HepG2 (cell line): ENCODE measurements at regions not wholly inside any gene's neighbourhood (a gene's known extent, or its start where the extent isn't known, plus 50 kb on each side); places are given as distances from the start of the nearest gene placed in this dataset.

Source experiments
- ATAC-seq: fragments of 200-7000 bp; cut with Tn5 transposase; 3 replicates; pipeline ENCODE4 v1.9.1; 2020; ENCODE audit warnings: mild to moderate bottlenecking, moderate library complexity
- BruUV-seq: library from RNA; stranded (reverse); fragments of 400-500 nt; replicated peaks from 2 replicates; lab custom pipeline; 2021; lab: Mats Ljungman, UMichigan
- CTCF ChIA-PET: fragments of 300-600 bp; formaldehyde crosslinking; extraction: SDS; loops from one replicate; lab custom pipeline; 2021; ENCODE audit warnings: low total read pairs, inconsistent platforms, low intra/inter-chr PET ratio; lab: Yijun Ruan, JAX
- POLR2A ChIA-PET: fragments of 350-600 bp; sonication (Branson Sonifier 250); formaldehyde crosslinking; loops from one replicate; lab custom pipeline; 2020; ENCODE audit warnings: antibody characterized with exemption, inconsistent platforms; lab: Yijun Ruan, JAX
- DNase-seq: peaks from one replicate; pipeline ENCODE4 v3.0.0-alpha.2; 2015; ENCODE audit warnings: low spot score
- FAIRE-seq: peaks from 3 replicates; lab custom pipeline; 2011; peaks lifted over from hg19 to GRCh38; lab: Jason Lieb, UNC
- H2AFZ ChIP-seq: one replicate; pipeline ENCODE4 v1.6.1; 2011; ENCODE audit warnings: low read length, inconsistent platforms
- H3K27ac ChIP-seq: fragments of 300-600 bp; 3 replicates; pipeline ENCODE4 v1.8.0; 2011; ENCODE audit warnings: mixed run types, mild to moderate bottlenecking, mixed read lengths, low read length, inconsistent platforms; ENCODE audit not compliant: insufficient read depth; ENCODE audit errors: extremely low read length
- H3K27me3 ChIP-seq, 2 experiments: fragments of 200-600 bp in 1 of 2; 2 replicates in 1 of 2; 3 replicates in 1 of 2; pipeline versions ENCODE4 v1.6.0 to v1.8.0; 2011; ENCODE audit warnings: low read length in 2 of 2, mild to moderate bottlenecking in 2 of 2, moderate library complexity in 2 of 2, inconsistent platforms in 1 of 2; ENCODE audit not compliant: insufficient read depth in 2 of 2, control insufficient read depth in 1 of 2
- H3K36me3 ChIP-seq, 2 experiments: fragments of 200-600 bp in 1 of 2; replicated peaks in 1 of 2; 2 replicates in 1 of 2; 3 replicates in 1 of 2; pipeline versions ENCODE4 v1.5.1 to v1.8.0; 2011; ENCODE audit warnings: low read length in 2 of 2, inconsistent platforms in 1 of 2; ENCODE audit not compliant: insufficient read depth in 2 of 2, control insufficient read depth in 1 of 2
- H3K4me1 ChIP-seq: 2 replicates; pipeline ENCODE4 v1.5.1; 2012; ENCODE audit warnings: low read length, inconsistent platforms; ENCODE audit not compliant: insufficient read depth
- H3K4me2 ChIP-seq: 2 replicates; pipeline ENCODE4 v1.6.0; 2011; ENCODE audit warnings: low read depth, low read length, inconsistent platforms
- H3K4me3 ChIP-seq, 3 experiments: fragments of 200-600 bp in 1 of 3; sonication (generic), shearing (Covaris generic) in 1 of 3; replicated peaks in 1 of 3; 2 replicates each; pipeline ENCODE4 v1.5.1; 2011 to 2016; ENCODE audit warnings: low read length in 3 of 3, inconsistent platforms in 2 of 3, low read depth in 2 of 3, mild to moderate bottlenecking in 2 of 3, control low read depth in 1 of 3, mixed read lengths in 1 of 3; ENCODE audit not compliant: insufficient read depth in 1 of 3
- H3K79me2 ChIP-seq: one replicate; pipeline ENCODE4 v1.6.1; 2011; ENCODE audit warnings: low read length, inconsistent platforms; ENCODE audit not compliant: insufficient read depth
- H3K9ac ChIP-seq: 2 replicates; pipeline ENCODE4 v1.6.0; 2011; ENCODE audit warnings: mild to moderate bottlenecking, low read depth, low read length, inconsistent platforms; ENCODE audit not compliant: insufficient read depth
- H3K9me3 ChIP-seq: 2 replicates; pipeline ENCODE4 v1.5.1; 2012; ENCODE audit warnings: mild to moderate bottlenecking, low read length
- H4K20me1 ChIP-seq: 2 replicates; pipeline ENCODE4 v1.6.0; 2011; ENCODE audit warnings: inconsistent platforms, mild to moderate bottlenecking, low read length, moderate library complexity; ENCODE audit not compliant: insufficient read depth
- FOXA1 ChIP-seq, 2 experiments: fragments of 450-650 bp in 1 of 2; sonication (generic) in 1 of 2; formaldehyde crosslinking in 1 of 2; IDR thresholded peaks; 2 replicates each; pipeline versions ENCODE4 v1.4.0 to v1.6.1; 2016 to 2020; ENCODE audit warnings: missing genetic modification reagents in 1 of 2
- HNRNPK ChIP-seq: fragments of 200-400 bp; formaldehyde crosslinking; IDR thresholded peaks from 2 replicates; pipeline ENCODE4 v1.6.1; 2018; ENCODE audit warnings: low read length, low read depth, moderate library complexity, mild to moderate bottlenecking; ENCODE audit not compliant: poor library complexity, severe bottlenecking
- MYNN ChIP-seq: sonication (generic); formaldehyde crosslinking; IDR thresholded peaks from 2 replicates; pipeline ENCODE4 v1.4.0; 2020; ENCODE audit warnings: mild to moderate bottlenecking, low read depth, missing genetic modification reagents
- NFKBIZ ChIP-seq: IDR thresholded peaks from 2 replicates; pipeline ENCODE4 v1.6.1; 2018; ENCODE audit warnings: missing genetic modification reagents, missing compliant biosample characterization
- RCOR2 ChIP-seq: IDR thresholded peaks from 2 replicates; pipeline ENCODE4 v1.6.1; 2016; ENCODE audit warnings: missing biosample characterization, missing genetic modification reagents
- SNAI1 ChIP-seq: sonication (generic); formaldehyde crosslinking; IDR thresholded peaks from 2 replicates; pipeline ENCODE4 v1.5.0; 2020; ENCODE audit warnings: mild to moderate bottlenecking, missing genetic modification reagents, borderline replicate concordance
- SRSF1 ChIP-seq: fragments of 200-400 bp; formaldehyde crosslinking; optimal IDR thresholded peaks from 2 replicates; pipeline ENCODE3; 2017; ENCODE audit warnings: mild to moderate bottlenecking, low read depth, low read length, moderate library complexity
- WGBS: methylation state at CpG from one replicate; pipeline ENCODE4 v1.1.6; 2017; ENCODE audit warnings: low lambda C conversion rate; 5-methylcytosine and 5-hydroxymethylcytosine counted together
- in situ Hi-C: cut with HindIII; loops from 2 replicates; pipeline ENCODE4 v1.10.0; 2017; ENCODE audit warnings: low pct_unique_long_range_greater_than_20kb; ENCODE audit not compliant: extremely low pct_ligation_motif_present
- intact Hi-C: fragments of 100-400 bp; cut with micrococcal nuclease; formaldehyde crosslinking; loops from one replicate; pipeline ENCODE4 v1.10.0; 2022; ENCODE audit not compliant: unreplicated experiment
- TF ChIP-seq, protein P1 (sequence below): fragments of 450-650 bp; IDR thresholded peaks from 2 replicates; pipeline ENCODE4 v1.6.1; 2016
- TF ChIP-seq, protein P2 (sequence below): sonication (generic); formaldehyde crosslinking; IDR thresholded peaks from 2 replicates; pipeline ENCODE4 v1.5.1; 2020; ENCODE audit warnings: mild to moderate bottlenecking, missing genetic modification reagents, borderline replicate concordance
- TF ChIP-seq, protein P3 (sequence below): sonication (generic); formaldehyde crosslinking; IDR thresholded peaks from 2 replicates; pipeline ENCODE4 v1.5.0; 2020; ENCODE audit warnings: mild to moderate bottlenecking, missing genetic modification reagents

DNA sequence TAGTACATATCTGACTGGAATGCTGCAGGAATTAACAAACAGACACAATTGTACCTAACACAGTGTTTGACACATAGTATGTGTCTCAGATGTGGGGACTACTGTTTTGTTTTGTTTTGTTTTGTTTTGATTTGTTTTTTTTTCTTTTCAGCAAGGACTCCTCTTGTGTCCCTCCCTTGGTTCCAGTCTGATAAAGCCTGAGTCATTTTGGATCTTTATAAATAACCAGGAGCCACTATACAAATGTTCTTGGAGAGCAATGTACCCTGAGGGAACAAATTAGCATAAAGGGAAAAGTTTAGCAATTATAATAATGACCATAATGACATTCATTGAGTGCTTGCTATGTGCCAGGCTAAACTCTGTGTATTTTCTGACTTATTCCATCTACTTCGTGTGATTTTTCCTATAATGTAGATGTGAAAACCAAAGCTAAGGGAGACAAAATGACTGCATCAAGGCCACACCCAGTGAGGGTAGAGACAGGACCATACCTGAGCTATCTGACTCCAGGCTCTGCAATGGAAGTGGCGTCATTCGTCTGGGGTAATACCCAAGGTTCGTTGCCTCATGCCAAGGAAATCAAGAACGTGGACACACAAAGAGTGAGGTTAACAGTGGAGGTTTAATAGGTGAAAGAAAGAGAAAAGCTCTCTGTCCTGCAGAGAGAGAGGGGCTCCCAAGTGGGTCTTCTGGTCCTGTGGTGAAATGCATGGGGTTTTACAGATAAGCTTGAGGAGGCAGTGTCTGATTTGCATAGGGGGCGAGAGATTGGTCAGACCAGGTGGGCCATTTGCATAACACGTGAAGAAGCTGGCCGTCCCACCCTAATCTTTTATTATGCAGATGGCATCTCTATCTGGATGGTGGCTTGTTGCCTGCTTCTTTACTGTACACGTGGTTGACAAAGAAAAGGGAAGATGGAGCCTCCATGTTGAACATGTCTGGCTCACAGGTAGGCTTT is 285.5 kb upstream of the SFSWAP start:
- DNase-seq, result no peak
- ATAC-seq, result no peak
- Histone ChIP-seq H3K4me3 (no peak overlapping the region), H3K36me3 (no peaks in the 10 kb centered on the region), H4K20me1 (no peaks in the 10 kb centered on the region), H3K9me3 (no peaks in the 10 kb centered on the region), H2AFZ (no peak overlapping the region), H3K79me2 (no peaks in the 10 kb centered on the region), H3K4me2 (no peak overlapping the region), H3K27me3 (peaks cover 1 to 19% of the 10 kb centered on the region in 2 experiments; a peak in 2 of 5 replicates), H3K27ac (no peak overlapping the region), H3K9ac (no peak overlapping the region), H3K4me1 (no peaks in the 10 kb centered on the region)
- no peak for FAIRE-seq
- TF ChIP-seq NFKBIZ (CRISPR knock-in tag), result no peak
- TF ChIP-seq, protein P1, sequence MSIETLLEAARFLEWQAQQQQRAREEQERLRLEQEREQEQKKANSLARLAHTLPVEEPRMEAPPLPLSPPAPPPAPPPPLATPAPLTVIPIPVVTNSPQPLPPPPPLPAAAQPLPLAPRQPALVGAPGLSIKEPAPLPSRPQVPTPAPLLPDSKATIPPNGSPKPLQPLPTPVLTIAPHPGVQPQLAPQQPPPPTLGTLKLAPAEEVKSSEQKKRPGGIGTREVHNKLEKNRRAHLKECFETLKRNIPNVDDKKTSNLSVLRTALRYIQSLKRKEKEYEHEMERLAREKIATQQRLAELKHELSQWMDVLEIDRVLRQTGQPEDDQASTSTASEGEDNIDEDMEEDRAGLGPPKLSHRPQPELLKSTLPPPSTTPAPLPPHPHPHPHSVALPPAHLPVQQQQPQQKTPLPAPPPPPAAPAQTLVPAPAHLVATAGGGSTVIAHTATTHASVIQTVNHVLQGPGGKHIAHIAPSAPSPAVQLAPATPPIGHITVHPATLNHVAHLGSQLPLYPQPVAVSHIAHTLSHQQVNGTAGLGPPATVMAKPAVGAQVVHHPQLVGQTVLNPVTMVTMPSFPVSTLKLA, result 0 out of 2 replicates have a peak, but pooled peaks have one; percentile 11
- 9% methylated on average over 9 of the region's 9 CpGs for WGBS
- no TSS peak for BruUV-seq
- in situ Hi-C loops, result no loop called here
- CTCF ChIA-PET, result no interaction called here
- intact Hi-C loops, result no loop called here
- POLR2A ChIA-PET, result no interaction called here

DNA sequence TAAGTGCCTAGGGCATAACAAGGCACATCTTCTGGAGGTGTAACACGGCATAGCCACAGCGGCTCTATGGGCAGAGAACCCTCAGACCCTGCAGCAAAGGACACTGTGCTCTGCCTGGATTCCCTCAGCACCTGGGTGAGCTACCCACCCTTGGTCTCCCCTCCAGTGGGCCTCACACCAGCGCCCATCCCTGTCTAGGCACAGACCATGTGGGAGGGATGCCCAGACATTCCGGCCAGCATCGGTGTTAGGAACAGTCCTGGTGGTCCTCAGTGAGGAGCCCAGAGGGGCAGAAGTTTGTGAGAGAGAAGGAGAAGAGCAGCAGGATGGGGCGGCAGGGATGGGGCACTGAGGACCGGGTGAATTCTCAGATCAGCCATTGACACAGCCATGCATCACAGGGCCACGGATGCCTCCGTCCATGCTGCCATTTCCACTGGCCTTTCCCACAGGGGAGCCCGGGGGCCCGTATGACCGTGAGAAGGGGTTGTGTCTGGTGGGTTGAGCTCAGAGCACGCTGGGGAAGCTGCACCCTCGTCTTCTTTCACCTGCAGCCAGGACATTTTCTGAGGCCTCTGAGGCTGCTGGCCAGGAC is 282.7 kb upstream of the SFSWAP start:
- ChIA-PET POLR2A (no interaction called here), CTCF (no interaction called here)
- H3K4me2 ChIP-seq, result no peak overlapping the region
- 0 out of 5 replicates have a peak, but pooled peaks cover 0 to 2% of the 10 kb centered on the region in 2 experiments for H3K27me3 ChIP-seq
- WGBS, result 23% methylated on average over 7 of the region's 14 CpGs
- no peak overlapping the region for H2AFZ ChIP-seq
- no TSS peak for BruUV-seq
- H3K36me3 ChIP-seq, result no peaks in the 10 kb centered on the region
- ATAC-seq (no peak), FAIRE-seq (no peak), DNase-seq (no peak)
- intact Hi-C loops, result no loop called here
- in situ Hi-C loops, result no loop called here
- H3K79me2 ChIP-seq, result no peaks in the 10 kb centered on the region
- H3K27ac ChIP-seq, result no peak overlapping the region
- no peak overlapping the region for H3K4me3 ChIP-seq
- no peaks in the 10 kb centered on the region for H4K20me1 ChIP-seq
- no peaks in the 10 kb centered on the region for H3K9me3 ChIP-seq
- no peaks in the 10 kb centered on the region for H3K4me1 ChIP-seq
- H3K9ac ChIP-seq, result no peak overlapping the region
- TF ChIP-seq MYNN (CRISPR knock-in tag) (no peak), HNRNPK (no peak), FOXA1 (IDR thresholded peaks at IDR 0.05) (no peak), FOXA1 (CRISPR knock-in tag; IDR thresholded peaks at IDR 0.05) (no peak), SNAI1 (CRISPR knock-in tag) (no peak), SRSF1 (no peak), RCOR2 (CRISPR knock-in tag) (no peak)
- TF ChIP-seq, protein P2, sequence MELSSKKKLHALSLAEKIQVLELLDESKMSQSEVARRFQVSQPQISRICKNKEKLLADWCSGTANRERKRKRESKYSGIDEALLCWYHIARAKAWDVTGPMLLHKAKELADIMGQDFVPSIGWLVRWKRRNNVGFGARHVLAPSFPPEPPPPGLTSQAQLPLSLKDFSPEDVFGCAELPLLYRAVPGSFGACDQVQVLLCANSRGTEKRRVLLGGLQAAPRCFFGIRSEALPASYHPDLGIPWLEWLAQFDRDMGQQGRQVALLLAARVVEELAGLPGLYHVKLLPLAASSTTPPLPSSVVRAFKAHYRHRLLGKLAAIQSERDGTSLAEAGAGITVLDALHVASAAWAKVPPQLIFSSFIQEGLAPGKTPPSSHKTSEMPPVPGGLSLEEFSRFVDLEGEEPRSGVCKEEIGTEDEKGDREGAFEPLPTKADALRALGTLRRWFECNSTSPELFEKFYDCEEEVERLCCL, result no peak
- TF ChIP-seq, protein P3, sequence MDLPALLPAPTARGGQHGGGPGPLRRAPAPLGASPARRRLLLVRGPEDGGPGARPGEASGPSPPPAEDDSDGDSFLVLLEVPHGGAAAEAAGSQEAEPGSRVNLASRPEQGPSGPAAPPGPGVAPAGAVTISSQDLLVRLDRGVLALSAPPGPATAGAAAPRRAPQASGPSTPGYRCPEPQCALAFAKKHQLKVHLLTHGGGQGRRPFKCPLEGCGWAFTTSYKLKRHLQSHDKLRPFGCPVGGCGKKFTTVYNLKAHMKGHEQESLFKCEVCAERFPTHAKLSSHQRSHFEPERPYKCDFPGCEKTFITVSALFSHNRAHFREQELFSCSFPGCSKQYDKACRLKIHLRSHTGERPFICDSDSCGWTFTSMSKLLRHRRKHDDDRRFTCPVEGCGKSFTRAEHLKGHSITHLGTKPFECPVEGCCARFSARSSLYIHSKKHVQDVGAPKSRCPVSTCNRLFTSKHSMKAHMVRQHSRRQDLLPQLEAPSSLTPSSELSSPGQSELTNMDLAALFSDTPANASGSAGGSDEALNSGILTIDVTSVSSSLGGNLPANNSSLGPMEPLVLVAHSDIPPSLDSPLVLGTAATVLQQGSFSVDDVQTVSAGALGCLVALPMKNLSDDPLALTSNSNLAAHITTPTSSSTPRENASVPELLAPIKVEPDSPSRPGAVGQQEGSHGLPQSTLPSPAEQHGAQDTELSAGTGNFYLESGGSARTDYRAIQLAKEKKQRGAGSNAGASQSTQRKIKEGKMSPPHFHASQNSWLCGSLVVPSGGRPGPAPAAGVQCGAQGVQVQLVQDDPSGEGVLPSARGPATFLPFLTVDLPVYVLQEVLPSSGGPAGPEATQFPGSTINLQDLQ (CRISPR knock-in tag), result no peak
